GM23338 (cell line): ENCODE measurements at regions not wholly inside any gene's neighbourhood (a gene's known extent, or its start where the extent isn't known, plus 50 kb on each side); places are given as distances from the start of the nearest gene placed in this dataset.

Experiments
- ATAC-seq: fragments of 200-7000 bp; cut with Tn5 transposase; 3 replicates; pipeline ENCODE4 v1.9.1; 2020
- DNase-seq: peaks from one replicate; pipeline ENCODE4 v3.0.0-alpha.2; 2015; ENCODE audit warnings: low spot score
- H2AFZ ChIP-seq: fragments of 200-600 bp; sonication (generic); 2 replicates; pipeline ENCODE4 v1.8.0; 2016; ENCODE audit warnings: antibody characterized with exemption, mild to moderate bottlenecking, moderate library complexity
- H3F3A ChIP-seq: fragments of 200-600 bp; sonication (generic); replicated peaks from 2 replicates; pipeline ENCODE4 v1.8.0; 2017; ENCODE audit warnings: antibody characterized with exemption, mixed run types, low read depth
- H3K27ac ChIP-seq: fragments of 200-600 bp; sonication (generic); 2 replicates; pipeline ENCODE4 v1.6.1; 2016; ENCODE audit warnings: low read depth
- H3K27me3 ChIP-seq: fragments of 200-600 bp; sonication (generic); 2 replicates; pipeline ENCODE4 v1.8.0; 2016; ENCODE audit warnings: mild to moderate bottlenecking, mixed run types, moderate library complexity; ENCODE audit not compliant: insufficient read depth
- H3K36me3 ChIP-seq: fragments of 200-600 bp; sonication (generic); 2 replicates; pipeline ENCODE4 v1.8.0; 2016; ENCODE audit warnings: mild to moderate bottlenecking; ENCODE audit not compliant: insufficient read depth
- H3K4me1 ChIP-seq: fragments of 200-600 bp; sonication (generic); 2 replicates; pipeline ENCODE4 v1.8.0; 2016; ENCODE audit warnings: mild to moderate bottlenecking, moderate library complexity; ENCODE audit not compliant: insufficient read depth
- H3K4me2 ChIP-seq: fragments of 200-600 bp; sonication (generic); 2 replicates; pipeline ENCODE4 v1.7.1; 2017; ENCODE audit warnings: mixed run types
- H3K4me3 ChIP-seq: fragments of 200-600 bp; sonication (generic); 2 replicates; pipeline ENCODE4 v1.6.1; 2016; ENCODE audit warnings: mixed run types
- H3K79me2 ChIP-seq: fragments of 200-600 bp; sonication (generic); replicated peaks from 2 replicates; pipeline ENCODE4 v1.8.0; 2017; ENCODE audit warnings: mild to moderate bottlenecking; ENCODE audit not compliant: insufficient read depth
- H3K9me2 ChIP-seq: fragments of 200-600 bp; sonication (generic); 2 replicates; pipeline ENCODE4 v1.8.0; 2017; ENCODE audit not compliant: insufficient read depth
- H4K20me1 ChIP-seq: fragments of 200-600 bp; sonication (generic); replicated peaks from 2 replicates; pipeline ENCODE4 v1.8.0; 2017; ENCODE audit warnings: mild to moderate bottlenecking; ENCODE audit not compliant: insufficient read depth
- H3K27ac Mint-ChIP-seq: 2 replicates; pipeline ENCODE4 v1.8.0; 2020; ENCODE audit warnings: inconsistent platforms, mild to moderate bottlenecking, moderate library complexity, mixed read lengths
- H3K27me3 Mint-ChIP-seq: 3 replicates; pipeline ENCODE4 v1.8.0; 2022; ENCODE audit warnings: low read depth, mild to moderate bottlenecking, moderate library complexity, mixed read lengths, inconsistent platforms; ENCODE audit not compliant: insufficient read depth, poor library complexity
- H3K36me3 Mint-ChIP-seq: 3 replicates; pipeline ENCODE4 v1.8.0; 2021; ENCODE audit warnings: low read depth, mild to moderate bottlenecking, inconsistent platforms, moderate library complexity, mixed read lengths
- H3K4me1 Mint-ChIP-seq: 3 replicates; pipeline ENCODE4 v1.8.0; 2020; ENCODE audit warnings: mild to moderate bottlenecking, inconsistent platforms, mixed read lengths
- H3K4me3 Mint-ChIP-seq: 3 replicates; pipeline ENCODE4 v1.8.0; 2021; ENCODE audit warnings: moderate library complexity, mild to moderate bottlenecking, inconsistent platforms, mixed read lengths
- H3K9me3 Mint-ChIP-seq: 3 replicates; pipeline ENCODE4 v1.8.0; 2020; ENCODE audit warnings: moderate library complexity, mild to moderate bottlenecking, inconsistent platforms, mixed read lengths
- ETS1 ChIP-seq: IDR thresholded peaks from 2 replicates; pipeline ENCODE4 v1.6.1; 2016; ENCODE audit warnings: antibody characterized with exemption
- EZH2 ChIP-seq: fragments of 200-600 bp; sonication (generic); IDR thresholded peaks from one replicate; pipeline ENCODE4 v1.8.0; 2017; ENCODE audit warnings: antibody characterized with exemption, mild to moderate bottlenecking, low read depth; ENCODE audit not compliant: unreplicated experiment
- EZH2phosphoT487 ChIP-seq: fragments of 200-600 bp; sonication (generic); IDR thresholded peaks from one replicate; pipeline ENCODE4 v1.8.1; 2018; ENCODE audit warnings: antibody characterized with exemption; ENCODE audit not compliant: unreplicated experiment
- JUNB ChIP-seq: IDR thresholded peaks from one replicate; pipeline ENCODE4 v1.6.1; 2016; ENCODE audit warnings: antibody characterized with exemption; ENCODE audit not compliant: unreplicated experiment
- NANOG ChIP-seq: IDR thresholded peaks from 2 replicates; pipeline ENCODE4 v1.6.1; 2016; ENCODE audit warnings: antibody characterized with exemption, borderline replicate concordance
- POLR2AphosphoS5 ChIP-seq: IDR thresholded peaks from 2 replicates; pipeline ENCODE4 v1.6.1; 2016; ENCODE audit warnings: antibody characterized with exemption, low read depth
- STAT1 ChIP-seq: IDR thresholded peaks from one replicate; pipeline ENCODE4 v1.6.1; 2016; ENCODE audit warnings: antibody characterized with exemption; ENCODE audit not compliant: unreplicated experiment
- ZNF114 ChIP-seq: fragments of 250-450 bp; sonication (Bioruptor Pico); IDR thresholded peaks from 2 replicates; pipeline ENCODE4 v1.5.0; 2020; ENCODE audit warnings: mild to moderate bottlenecking, moderate library complexity
- ZNF462 ChIP-seq: fragments of 250-450 bp; sonication (Bioruptor Pico); IDR thresholded peaks from 2 replicates; pipeline ENCODE4 v1.5.0; 2020; ENCODE audit warnings: mild to moderate bottlenecking, moderate library complexity
- TF ChIP-seq, protein P1 (sequence below), 2 experiments: fragments of 200-600 bp in 1 of 2; sonication (generic) in 1 of 2; conservative IDR thresholded peaks; 2 replicates each; pipeline versions ENCODE4 v1.5.1 to v1.6.1; 2016 to 2017; ENCODE audit warnings: antibody characterized with exemption in 2 of 2, low read depth in 2 of 2, mild to moderate bottlenecking in 2 of 2, moderate library complexity in 1 of 2
- TF ChIP-seq, protein P2 (sequence below): IDR thresholded peaks from one replicate; pipeline ENCODE4 v1.6.1; 2018; ENCODE audit warnings: antibody characterized with exemption; ENCODE audit not compliant: unreplicated experiment

DNA sequence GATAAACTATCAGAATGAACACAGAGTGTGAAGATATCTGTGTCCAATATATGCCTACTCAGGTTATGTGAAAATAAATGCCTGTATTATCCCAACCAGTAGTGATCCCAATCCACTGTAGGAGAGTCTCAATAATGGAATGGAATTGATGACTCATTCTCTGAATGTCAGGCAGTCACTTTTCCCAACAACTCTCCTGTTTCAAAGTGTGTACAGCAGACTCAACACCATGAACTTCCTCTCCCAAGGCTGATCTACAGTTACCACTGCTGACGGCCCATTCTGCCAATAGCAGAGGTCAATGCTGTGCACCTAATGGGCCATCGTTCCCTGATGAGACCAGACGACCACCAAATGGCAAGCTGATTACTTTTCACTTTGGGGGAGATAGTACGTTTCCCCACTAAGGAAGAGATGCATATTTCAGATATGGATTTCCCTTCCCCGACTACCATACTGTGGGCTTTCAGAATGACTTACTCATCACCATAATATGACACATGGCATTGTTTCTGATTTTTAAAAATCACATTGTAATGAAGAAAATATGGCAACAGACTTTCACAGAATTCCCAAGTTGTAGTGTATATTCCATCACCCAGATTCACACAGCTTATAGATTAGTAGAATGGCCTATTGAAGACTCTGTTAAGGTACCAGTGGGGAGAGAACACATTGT lies 601.7 kb upstream of the VRK2 start:
- H3K9me2 ChIP-seq, result no peaks in the 10 kb centered on the region
- H3K4me1 ChIP-seq, result no peaks in the 10 kb centered on the region
- H3K27me3 ChIP-seq, result no peaks in the 10 kb centered on the region
- H3K27ac ChIP-seq, result no peak overlapping the region
- H3K4me3 ChIP-seq, result no peak overlapping the region
- Mint-ChIP-seq H3K4me3 (no peak overlapping the region), H3K9me3 (no peaks in the 10 kb centered on the region), H3K4me1 (no peaks in the 10 kb centered on the region), H3K27ac (no peak overlapping the region; the same call in 1 of the 2 replicates), H3K27me3 (no peaks in the 10 kb centered on the region), H3K36me3 (no peaks in the 10 kb centered on the region)
- H3K4me2 ChIP-seq, result no peak overlapping the region
- TF ChIP-seq, protein P1, sequence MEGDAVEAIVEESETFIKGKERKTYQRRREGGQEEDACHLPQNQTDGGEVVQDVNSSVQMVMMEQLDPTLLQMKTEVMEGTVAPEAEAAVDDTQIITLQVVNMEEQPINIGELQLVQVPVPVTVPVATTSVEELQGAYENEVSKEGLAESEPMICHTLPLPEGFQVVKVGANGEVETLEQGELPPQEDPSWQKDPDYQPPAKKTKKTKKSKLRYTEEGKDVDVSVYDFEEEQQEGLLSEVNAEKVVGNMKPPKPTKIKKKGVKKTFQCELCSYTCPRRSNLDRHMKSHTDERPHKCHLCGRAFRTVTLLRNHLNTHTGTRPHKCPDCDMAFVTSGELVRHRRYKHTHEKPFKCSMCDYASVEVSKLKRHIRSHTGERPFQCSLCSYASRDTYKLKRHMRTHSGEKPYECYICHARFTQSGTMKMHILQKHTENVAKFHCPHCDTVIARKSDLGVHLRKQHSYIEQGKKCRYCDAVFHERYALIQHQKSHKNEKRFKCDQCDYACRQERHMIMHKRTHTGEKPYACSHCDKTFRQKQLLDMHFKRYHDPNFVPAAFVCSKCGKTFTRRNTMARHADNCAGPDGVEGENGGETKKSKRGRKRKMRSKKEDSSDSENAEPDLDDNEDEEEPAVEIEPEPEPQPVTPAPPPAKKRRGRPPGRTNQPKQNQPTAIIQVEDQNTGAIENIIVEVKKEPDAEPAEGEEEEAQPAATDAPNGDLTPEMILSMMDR (conservative IDR thresholded peaks at IDR 0.05; ENCODE audit: low read depth in 2 of 2), result no peak
- TF ChIP-seq EZH2phosphoT487 (no peak), POLR2AphosphoS5 (no peak), NANOG (no peak), JUNB (no peak), ZNF462 (no peak), ZNF114 (CRISPR knock-in tag) (no peak), STAT1 (no peak), EZH2 (no peak), ETS1 (no peak)
- TF ChIP-seq, protein P2, sequence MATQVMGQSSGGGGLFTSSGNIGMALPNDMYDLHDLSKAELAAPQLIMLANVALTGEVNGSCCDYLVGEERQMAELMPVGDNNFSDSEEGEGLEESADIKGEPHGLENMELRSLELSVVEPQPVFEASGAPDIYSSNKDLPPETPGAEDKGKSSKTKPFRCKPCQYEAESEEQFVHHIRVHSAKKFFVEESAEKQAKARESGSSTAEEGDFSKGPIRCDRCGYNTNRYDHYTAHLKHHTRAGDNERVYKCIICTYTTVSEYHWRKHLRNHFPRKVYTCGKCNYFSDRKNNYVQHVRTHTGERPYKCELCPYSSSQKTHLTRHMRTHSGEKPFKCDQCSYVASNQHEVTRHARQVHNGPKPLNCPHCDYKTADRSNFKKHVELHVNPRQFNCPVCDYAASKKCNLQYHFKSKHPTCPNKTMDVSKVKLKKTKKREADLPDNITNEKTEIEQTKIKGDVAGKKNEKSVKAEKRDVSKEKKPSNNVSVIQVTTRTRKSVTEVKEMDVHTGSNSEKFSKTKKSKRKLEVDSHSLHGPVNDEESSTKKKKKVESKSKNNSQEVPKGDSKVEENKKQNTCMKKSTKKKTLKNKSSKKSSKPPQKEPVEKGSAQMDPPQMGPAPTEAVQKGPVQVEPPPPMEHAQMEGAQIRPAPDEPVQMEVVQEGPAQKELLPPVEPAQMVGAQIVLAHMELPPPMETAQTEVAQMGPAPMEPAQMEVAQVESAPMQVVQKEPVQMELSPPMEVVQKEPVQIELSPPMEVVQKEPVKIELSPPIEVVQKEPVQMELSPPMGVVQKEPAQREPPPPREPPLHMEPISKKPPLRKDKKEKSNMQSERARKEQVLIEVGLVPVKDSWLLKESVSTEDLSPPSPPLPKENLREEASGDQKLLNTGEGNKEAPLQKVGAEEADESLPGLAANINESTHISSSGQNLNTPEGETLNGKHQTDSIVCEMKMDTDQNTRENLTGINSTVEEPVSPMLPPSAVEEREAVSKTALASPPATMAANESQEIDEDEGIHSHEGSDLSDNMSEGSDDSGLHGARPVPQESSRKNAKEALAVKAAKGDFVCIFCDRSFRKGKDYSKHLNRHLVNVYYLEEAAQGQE, result no peak
- H4K20me1 ChIP-seq, result no peaks in the 10 kb centered on the region
- H3K79me2 ChIP-seq, result no peaks in the 10 kb centered on the region
- no peaks in the 10 kb centered on the region for H3K36me3 ChIP-seq
- DNase-seq, result no peak
- no peak overlapping the region for H2AFZ ChIP-seq
- ATAC-seq, result no peak
- no peaks in the 10 kb centered on the region for H3F3A ChIP-seq
